ENCODE measurements at regions not wholly inside any gene's neighbourhood (a gene's known extent, or its start where the extent isn't known, plus 50 kb on each side); places are given as distances from the start of the nearest gene placed in this dataset.

- Mint-ChIP-seq H3K4me3 (no peak overlapping the region), H3K27ac (no peak overlapping the region), H3K27me3 (peaks cover 6% of the 10 kb centered on the region), H3K4me1 (ENCODE audit: low read depth) (no peaks in the 10 kb centered on the region), H3K9me3 (peaks cover 3% of the 10 kb centered on the region), H3K36me3 (ENCODE audit: low read depth) (no peaks in the 10 kb centered on the region)
- ChIA-PET CTCF (no interaction called here), POLR2A (no interaction called here)
- no peak for TF ChIP-seq CTCF (IDR thresholded peaks at IDR 0.05)
- DNase-seq (no peak), ATAC-seq (no peak)
- intact Hi-C loops (cut with micrococcal nuclease), result no loop called here
These were observed 233.7 kb upstream of the IRX5 start for GRCh38 chr16:54696970-54697369.

GRCh38 chr16:54696522-54696921, 234.1 kb upstream of the IRX5 start:
- Mint-ChIP-seq H3K27me3 (peaks cover 6% of the 10 kb centered on the region), H3K4me1 (ENCODE audit: low read depth) (no peaks in the 10 kb centered on the region), H3K27ac (no peak overlapping the region), H3K9me3 (peaks cover 3% of the 10 kb centered on the region), H3K4me3 (no peak overlapping the region), H3K36me3 (ENCODE audit: low read depth) (no peaks in the 10 kb centered on the region)
- intact Hi-C loops (cut with micrococcal nuclease), result no loop called here
- ChIA-PET POLR2A (no interaction called here), CTCF (no interaction called here)
- ATAC-seq (no peak), DNase-seq (no peak)
- no peak for TF ChIP-seq CTCF (IDR thresholded peaks at IDR 0.05)

- POLR2A ChIA-PET, result no interaction called here
- Mint-ChIP-seq H3K4me3 (no peak overlapping the region), H3K9me3 (no peaks in the 10 kb centered on the region), H3K4me1 (ENCODE audit: low read depth) (no peaks in the 10 kb centered on the region), H3K36me3 (ENCODE audit: low read depth) (no peaks in the 10 kb centered on the region), H3K27ac (no peak overlapping the region), H3K27me3 (peaks cover 6% of the 10 kb centered on the region)
- no peak for TF ChIP-seq CTCF (IDR thresholded peaks at IDR 0.05)
- intact Hi-C loops (cut with micrococcal nuclease), result no loop called here
- no peak for ATAC-seq
- CTCF ChIA-PET, result no interaction called here
- no peak for DNase-seq
These were observed 236.0 kb upstream of the IRX5 start for GRCh38 chr16:54694651-54695050.

- Mint-ChIP-seq H3K4me1 (ENCODE audit: low read depth) (no peaks in the 10 kb centered on the region), H3K27ac (no peak overlapping the region), H3K27me3 (peaks cover 6% of the 10 kb centered on the region), H3K36me3 (ENCODE audit: low read depth) (no peaks in the 10 kb centered on the region), H3K4me3 (no peak overlapping the region), H3K9me3 (no peaks in the 10 kb centered on the region)
- ATAC-seq (no peak), DNase-seq (no peak)
- intact Hi-C loops (cut with micrococcal nuclease), result no loop called here
- POLR2A ChIA-PET, result no interaction called here
- CTCF ChIA-PET, result no interaction called here
- TF ChIP-seq CTCF (IDR thresholded peaks at IDR 0.05), result no peak
These were observed 236.8 kb upstream of the IRX5 start for GRCh38 chr16:54693864-54694263.

- ChIA-PET CTCF (no interaction called here), POLR2A (no interaction called here)
- no peak overlapping the region for H3K4me3 Mint-ChIP-seq
- intact Hi-C loops (cut with micrococcal nuclease), result no loop called here
- DNase-seq, result no peak
- ATAC-seq, result no peak
- H3K4me1 Mint-ChIP-seq (ENCODE audit: low read depth), result no peaks in the 10 kb centered on the region
- TF ChIP-seq CTCF (IDR thresholded peaks at IDR 0.05), result no peak
- H3K27me3 Mint-ChIP-seq, result peaks cover 9% of the 10 kb centered on the region
- H3K36me3 Mint-ChIP-seq (ENCODE audit: low read depth), result no peaks in the 10 kb centered on the region
- H3K9me3 Mint-ChIP-seq, result no peaks in the 10 kb centered on the region
- H3K27ac Mint-ChIP-seq, result no peak overlapping the region
These were observed 240.0 kb upstream of the IRX5 start for GRCh38 chr16:54690710-54691109.
